WERI-Rb-1 (cell line): ENCODE measurements at regions not wholly inside any gene's neighbourhood (a gene's known extent, or its start where the extent isn't known, plus 50 kb on each side); places are given as distances from the start of the nearest gene placed in this dataset.

Source experiments
- DNase-seq: peaks from one replicate; pipeline ENCODE4 v3.0.0-alpha.2; 2020
- H3K27ac ChIP-seq: fragments of 250-450 bp; sonication (Bioruptor Pico); 2 replicates; pipeline ENCODE4 v1.5.1; 2020; ENCODE audit warnings: mild to moderate bottlenecking, moderate library complexity
- H3K27me3 ChIP-seq: fragments of 250-450 bp; sonication (Bioruptor Pico); 2 replicates; pipeline ENCODE4 v1.5.1; 2021; ENCODE audit warnings: mild to moderate bottlenecking, low read depth, moderate library complexity; ENCODE audit not compliant: insufficient read depth, severe bottlenecking
- H3K36me3 ChIP-seq: fragments of 250-450 bp; sonication (Bioruptor Pico); 2 replicates; pipeline ENCODE4 v1.5.1; 2020; ENCODE audit warnings: mild to moderate bottlenecking, moderate library complexity
- H3K4me3 ChIP-seq: 2 replicates; pipeline ENCODE4 v1.5.1; 2011; ENCODE audit warnings: low read depth, mild to moderate bottlenecking, control low read depth, low read length
- H3K9me3 ChIP-seq: fragments of 250-450 bp; sonication (Bioruptor Pico); 2 replicates; pipeline ENCODE4 v1.5.1; 2021; ENCODE audit warnings: mild to moderate bottlenecking, moderate library complexity; ENCODE audit not compliant: severe bottlenecking
- TF ChIP-seq, protein P1 (sequence below): IDR thresholded peaks from 2 replicates; pipeline ENCODE4 v1.5.1; 2011; ENCODE audit warnings: low read depth, mild to moderate bottlenecking, control low read depth, inconsistent platforms, low read length

DNA sequence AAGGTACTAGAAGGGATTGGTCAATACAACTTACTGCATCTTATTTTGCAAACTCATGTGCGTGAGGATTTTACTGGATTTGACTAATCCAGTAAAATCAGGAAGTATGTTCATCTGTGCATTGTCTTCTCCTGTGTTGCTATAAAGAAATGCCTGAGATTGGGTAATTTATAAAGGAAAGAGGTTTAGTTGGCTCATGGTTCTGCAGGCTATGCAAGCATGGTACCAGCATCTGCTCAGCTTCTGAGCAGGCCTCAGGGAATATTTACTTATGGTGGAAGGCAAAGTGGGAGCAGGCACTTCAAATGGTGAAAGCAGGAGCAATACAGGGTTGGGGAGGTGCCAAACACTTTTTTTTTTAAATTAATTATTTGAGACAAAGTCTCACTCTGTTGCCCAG lies 2199.5 kb upstream of the WWC1 start:
- no peaks in the 10 kb centered on the region for H3K27me3 ChIP-seq
- TF ChIP-seq, protein P1, sequence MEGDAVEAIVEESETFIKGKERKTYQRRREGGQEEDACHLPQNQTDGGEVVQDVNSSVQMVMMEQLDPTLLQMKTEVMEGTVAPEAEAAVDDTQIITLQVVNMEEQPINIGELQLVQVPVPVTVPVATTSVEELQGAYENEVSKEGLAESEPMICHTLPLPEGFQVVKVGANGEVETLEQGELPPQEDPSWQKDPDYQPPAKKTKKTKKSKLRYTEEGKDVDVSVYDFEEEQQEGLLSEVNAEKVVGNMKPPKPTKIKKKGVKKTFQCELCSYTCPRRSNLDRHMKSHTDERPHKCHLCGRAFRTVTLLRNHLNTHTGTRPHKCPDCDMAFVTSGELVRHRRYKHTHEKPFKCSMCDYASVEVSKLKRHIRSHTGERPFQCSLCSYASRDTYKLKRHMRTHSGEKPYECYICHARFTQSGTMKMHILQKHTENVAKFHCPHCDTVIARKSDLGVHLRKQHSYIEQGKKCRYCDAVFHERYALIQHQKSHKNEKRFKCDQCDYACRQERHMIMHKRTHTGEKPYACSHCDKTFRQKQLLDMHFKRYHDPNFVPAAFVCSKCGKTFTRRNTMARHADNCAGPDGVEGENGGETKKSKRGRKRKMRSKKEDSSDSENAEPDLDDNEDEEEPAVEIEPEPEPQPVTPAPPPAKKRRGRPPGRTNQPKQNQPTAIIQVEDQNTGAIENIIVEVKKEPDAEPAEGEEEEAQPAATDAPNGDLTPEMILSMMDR: no peak
- no peaks in the 10 kb centered on the region for H3K9me3 ChIP-seq
- no peak for DNase-seq
- no peak overlapping the region for H3K4me3 ChIP-seq
- no peaks in the 10 kb centered on the region for H3K36me3 ChIP-seq
- H3K27ac ChIP-seq: no peak overlapping the region

DNA sequence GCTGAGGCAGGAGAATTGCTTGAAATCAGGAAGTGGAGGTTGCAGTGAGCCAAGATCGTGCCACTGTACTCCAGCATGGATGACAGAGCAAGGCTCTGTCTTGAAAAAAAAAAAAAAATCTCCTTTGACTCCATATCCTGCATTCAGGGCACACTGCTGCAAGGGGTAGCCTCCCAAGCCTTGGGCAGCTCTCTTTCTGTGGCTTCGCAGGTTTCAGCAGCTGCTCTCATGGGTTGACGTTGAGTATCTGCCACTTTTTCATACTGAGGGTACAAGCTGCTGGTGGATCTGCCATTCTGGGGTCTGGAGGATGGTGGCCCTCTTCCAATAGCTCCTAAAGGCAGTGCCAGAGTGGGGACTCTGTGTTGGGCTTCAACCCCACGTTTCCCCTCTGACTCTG lies 2198.1 kb upstream of the WWC1 start:
- no peak overlapping the region for H3K4me3 ChIP-seq
- DNase-seq: no peak
- H3K27me3 ChIP-seq: no peaks in the 10 kb centered on the region
- no peaks in the 10 kb centered on the region for H3K9me3 ChIP-seq
- no peak overlapping the region for H3K27ac ChIP-seq
- no peaks in the 10 kb centered on the region for H3K36me3 ChIP-seq
- TF ChIP-seq, protein P1: no peak

DNA sequence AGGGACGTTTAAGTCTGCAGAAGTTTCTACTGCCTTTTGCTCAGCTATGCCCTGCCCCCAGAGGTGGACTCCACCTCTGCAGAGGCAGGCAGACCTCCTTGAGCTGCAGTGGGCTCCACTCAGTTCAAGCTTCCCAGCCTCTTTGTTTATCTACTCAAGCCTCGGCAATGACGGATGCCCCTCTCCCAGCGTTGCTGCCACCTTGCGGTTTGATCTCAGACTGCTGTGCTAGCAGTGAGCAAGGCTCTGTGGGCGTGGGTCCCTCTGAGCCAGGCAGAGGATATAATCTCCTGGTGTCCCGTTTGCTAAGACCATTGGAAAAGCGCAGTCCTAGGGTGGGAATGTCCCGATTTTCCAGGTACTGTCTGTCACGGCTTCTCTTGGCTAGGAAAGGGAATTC lies 2188.5 kb upstream of the WWC1 start:
- DNase-seq: no peak
- Histone ChIP-seq H3K36me3 (no peaks in the 10 kb centered on the region), H3K4me3 (no peak overlapping the region), H3K27ac (no peak overlapping the region), H3K9me3 (no peaks in the 10 kb centered on the region), H3K27me3 (no peaks in the 10 kb centered on the region)
- TF ChIP-seq, protein P1: no peak

GRCh38 chr5:166111021-166111420 lies 2180.4 kb upstream of the WWC1 start:
- H3K27me3 ChIP-seq: no peaks in the 10 kb centered on the region
- no peak overlapping the region for H3K4me3 ChIP-seq
- H3K27ac ChIP-seq: no peak overlapping the region
- DNase-seq: no peak
- H3K36me3 ChIP-seq: no peaks in the 10 kb centered on the region
- H3K9me3 ChIP-seq: no peaks in the 10 kb centered on the region
- TF ChIP-seq, protein P1: no peak

DNA sequence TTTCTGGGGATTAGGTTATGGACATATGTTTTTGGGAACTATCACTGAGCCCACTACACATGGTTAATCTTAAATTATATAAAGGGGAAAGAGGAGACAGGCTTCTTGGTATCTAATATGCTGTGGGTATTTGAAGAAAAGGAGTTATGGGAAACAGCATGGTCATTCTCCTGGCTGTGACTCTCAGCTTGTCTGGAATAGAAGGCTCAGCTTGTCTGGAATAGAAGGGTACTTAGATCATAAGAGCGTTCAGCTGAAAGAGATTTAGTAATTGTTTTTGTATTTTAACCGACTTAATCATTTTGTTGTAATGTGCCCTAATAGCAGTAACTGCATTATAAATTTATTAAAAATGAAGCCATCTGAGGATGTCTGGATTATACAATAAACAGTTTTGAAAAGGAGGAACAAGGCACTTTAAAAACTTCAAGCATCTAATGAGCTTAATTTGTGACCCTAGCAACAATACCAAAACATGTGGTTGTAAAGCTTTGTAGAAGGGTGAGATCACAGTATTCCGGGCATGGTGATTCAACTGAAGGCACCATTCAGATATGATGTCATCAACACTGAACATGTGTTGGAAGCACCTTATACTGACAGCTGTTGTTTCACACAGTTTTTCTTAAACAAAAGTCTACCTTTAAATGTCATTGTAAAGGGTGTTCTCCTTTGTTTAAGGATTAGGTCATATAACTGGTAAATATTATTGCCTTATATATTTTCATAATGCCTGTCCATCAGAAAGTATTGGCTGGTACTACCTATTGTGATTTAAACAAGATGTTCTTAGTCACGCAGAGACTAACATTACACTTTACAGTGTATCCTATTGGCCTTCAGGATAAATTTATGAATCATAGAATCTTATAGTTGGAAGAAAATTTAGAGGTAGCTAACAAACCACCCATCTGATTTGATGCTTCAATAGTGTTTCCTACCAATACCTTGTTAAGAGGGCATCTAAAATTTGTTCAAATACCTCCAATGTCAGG lies 2174.1 kb upstream of the WWC1 start:
- no peaks in the 10 kb centered on the region for H3K9me3 ChIP-seq
- TF ChIP-seq, protein P1: no peak
- no peak overlapping the region for H3K27ac ChIP-seq
- H3K4me3 ChIP-seq: no peak overlapping the region
- DNase-seq: no peak
- no peaks in the 10 kb centered on the region for H3K36me3 ChIP-seq
- H3K27me3 ChIP-seq: no peaks in the 10 kb centered on the region

DNA sequence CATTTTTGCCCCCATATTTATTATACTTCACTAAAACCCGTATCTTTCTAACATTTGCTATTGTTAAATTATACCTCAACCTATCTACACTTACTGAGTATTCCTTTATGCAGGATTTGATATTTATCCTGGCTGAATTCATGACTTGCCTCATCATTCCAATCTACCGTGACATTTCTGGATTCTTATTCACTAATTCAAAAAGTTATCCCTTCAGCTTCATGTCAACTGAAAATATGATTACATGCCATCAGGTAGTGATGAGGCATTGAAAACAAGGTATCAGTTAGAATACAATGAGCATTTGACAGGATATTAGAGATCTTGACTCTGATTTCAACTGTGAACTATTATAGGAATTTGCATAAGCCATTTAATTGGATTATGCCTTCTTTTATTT lies 2171.9 kb upstream of the WWC1 start:
- no peak for DNase-seq
- Histone ChIP-seq H3K36me3 (no peaks in the 10 kb centered on the region), H3K27me3 (no peaks in the 10 kb centered on the region), H3K4me3 (no peak overlapping the region), H3K9me3 (no peaks in the 10 kb centered on the region), H3K27ac (no peak overlapping the region)
- TF ChIP-seq, protein P1: no peak
